PC-3 (cell line): ENCODE measurements at regions not wholly inside any gene's neighbourhood (a gene's known extent, or its start where the extent isn't known, plus 50 kb on each side); places are given as distances from the start of the nearest gene placed in this dataset.

ENCODE experiments used
- ATAC-seq: fragments of 200-7000 bp; cut with Tn5 transposase; 2 replicates; pipeline ENCODE4 v1.9.1; 2020; ENCODE audit warnings: mild to moderate bottlenecking, moderate library complexity
- BruUV-seq: library from RNA; stranded (reverse); fragments of 400-500 nt; replicated peaks from 2 replicates; lab custom pipeline; 2021; lab: Mats Ljungman, UMichigan
- CTCF ChIA-PET: fragments of 300-600 bp; sonication (Branson Sonifier 250); formaldehyde crosslinking; loops from one replicate; lab custom pipeline; 2022; ENCODE audit warnings: antibody characterized with exemption; lab: Charles Lee
- POLR2A ChIA-PET: fragments of 300-600 bp; sonication (Branson Sonifier 250); formaldehyde crosslinking; loops from one replicate; lab custom pipeline; 2022; ENCODE audit warnings: antibody characterized with exemption; ENCODE audit not compliant: unreplicated experiment; lab: Charles Lee
- DNase-seq: peaks from one replicate; pipeline ENCODE4 v3.0.0-alpha.2; 2015
- H2AFZ ChIP-seq: fragments of 300-600 bp; sonication (generic); 2 replicates; pipeline ENCODE4 v1.6.0; 2016; ENCODE audit warnings: antibody characterized with exemption, low read length
- H3F3A ChIP-seq: fragments of 300-600 bp; sonication (generic); one replicate; pipeline ENCODE4 v1.6.0; 2017; ENCODE audit warnings: antibody characterized with exemption, low read length, control low read depth, mild to moderate bottlenecking; ENCODE audit not compliant: unreplicated experiment
- H3K27ac ChIP-seq: fragments of 300-600 bp; sonication (generic); 2 replicates; pipeline ENCODE4 v1.5.1; 2016; ENCODE audit warnings: mild to moderate bottlenecking, low read length
- H3K27me3 ChIP-seq: fragments of 300-600 bp; sonication (generic); 2 replicates; pipeline ENCODE4 v1.6.1; 2016; ENCODE audit warnings: low read length, mixed read lengths
- H3K36me3 ChIP-seq: fragments of 300-600 bp; sonication (generic); 2 replicates; pipeline ENCODE4 v1.6.1; 2016; ENCODE audit warnings: low read depth, mixed run types, low read length, mixed read lengths
- H3K4me1 ChIP-seq: fragments of 300-600 bp; sonication (generic); 2 replicates; pipeline ENCODE4 v1.5.1; 2016; ENCODE audit warnings: low read length; ENCODE audit not compliant: insufficient read depth
- H3K4me2 ChIP-seq: fragments of 300-600 bp; sonication (generic); 2 replicates; pipeline ENCODE4 v1.6.0; 2016; ENCODE audit warnings: low read length
- H3K4me3 ChIP-seq: fragments of 300-600 bp; sonication (generic); 2 replicates; pipeline ENCODE4 v1.5.1; 2016; ENCODE audit warnings: mild to moderate bottlenecking, low read length, mixed read lengths
- H3K79me2 ChIP-seq: fragments of 300-600 bp; sonication (generic); 2 replicates; pipeline ENCODE4 v1.6.1; 2017; ENCODE audit warnings: low read length, mixed read lengths
- H3K9ac ChIP-seq: fragments of 300-600 bp; sonication (generic); 2 replicates; pipeline ENCODE4 v1.6.0; 2016; ENCODE audit warnings: mild to moderate bottlenecking, low read length
- H3K9me2 ChIP-seq: fragments of 300-600 bp; sonication (generic); replicated peaks from 2 replicates; pipeline ENCODE4 v1.6.1; 2016; ENCODE audit warnings: mixed run types, low read length, mixed read lengths
- H3K9me3 ChIP-seq: fragments of 300-600 bp; sonication (generic); 2 replicates; pipeline ENCODE4 v1.6.1; 2016; ENCODE audit warnings: low read length, mixed read lengths
- H4K20me1 ChIP-seq: fragments of 300-600 bp; sonication (generic); 2 replicates; pipeline ENCODE4 v1.6.1; 2016; ENCODE audit warnings: low read length, mixed read lengths
- EZH2 ChIP-seq: fragments of 300-600 bp; sonication (generic); IDR thresholded peaks from one replicate; pipeline ENCODE4 v1.6.1; 2017; ENCODE audit warnings: antibody characterized with exemption, mild to moderate bottlenecking, low read length; ENCODE audit not compliant: unreplicated experiment
- EZH2phosphoT487 ChIP-seq: fragments of 300-600 bp; sonication (generic); IDR thresholded peaks from 2 replicates; pipeline ENCODE4 v1.6.1; 2018; ENCODE audit warnings: mild to moderate bottlenecking, antibody characterized with exemption, low read length, borderline replicate concordance
- intact Hi-C: fragments of 100-400 bp; cut with micrococcal nuclease; formaldehyde crosslinking; loops from 2 replicates; pipeline ENCODE4 v1.9.0; 2023
- TF ChIP-seq, protein P1 (sequence below): fragments of 300-600 bp; sonication (generic); conservative IDR thresholded peaks from 2 replicates; pipeline ENCODE4 v1.5.1; 2017; ENCODE audit warnings: antibody characterized with exemption, low read depth, mild to moderate bottlenecking, low read length

DNA sequence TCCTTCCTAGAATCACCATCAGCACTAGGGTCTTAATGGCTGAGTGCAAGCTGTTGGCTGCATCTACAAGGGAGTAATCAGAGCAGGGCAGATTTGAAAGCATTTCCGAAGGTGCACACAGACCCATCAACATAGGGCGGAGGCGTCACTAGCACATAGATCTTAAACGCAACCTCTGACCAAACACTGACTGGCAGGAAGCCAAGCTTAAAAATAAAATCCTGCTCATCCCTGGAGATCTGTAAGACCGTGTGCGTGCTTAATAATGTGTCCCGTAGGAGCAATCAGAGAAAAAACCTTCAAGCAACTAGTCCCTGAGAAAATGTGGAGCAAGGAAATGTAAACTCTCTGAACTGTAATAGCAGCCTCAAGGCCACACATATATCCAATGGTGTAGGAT lies 470.5 kb downstream of the ETS1 start:
- H4K20me1 ChIP-seq = no peaks in the 10 kb centered on the region
- H3K36me3 ChIP-seq = no peaks in the 10 kb centered on the region
- no peak overlapping the region for H3K4me3 ChIP-seq
- TF ChIP-seq, protein P1, sequence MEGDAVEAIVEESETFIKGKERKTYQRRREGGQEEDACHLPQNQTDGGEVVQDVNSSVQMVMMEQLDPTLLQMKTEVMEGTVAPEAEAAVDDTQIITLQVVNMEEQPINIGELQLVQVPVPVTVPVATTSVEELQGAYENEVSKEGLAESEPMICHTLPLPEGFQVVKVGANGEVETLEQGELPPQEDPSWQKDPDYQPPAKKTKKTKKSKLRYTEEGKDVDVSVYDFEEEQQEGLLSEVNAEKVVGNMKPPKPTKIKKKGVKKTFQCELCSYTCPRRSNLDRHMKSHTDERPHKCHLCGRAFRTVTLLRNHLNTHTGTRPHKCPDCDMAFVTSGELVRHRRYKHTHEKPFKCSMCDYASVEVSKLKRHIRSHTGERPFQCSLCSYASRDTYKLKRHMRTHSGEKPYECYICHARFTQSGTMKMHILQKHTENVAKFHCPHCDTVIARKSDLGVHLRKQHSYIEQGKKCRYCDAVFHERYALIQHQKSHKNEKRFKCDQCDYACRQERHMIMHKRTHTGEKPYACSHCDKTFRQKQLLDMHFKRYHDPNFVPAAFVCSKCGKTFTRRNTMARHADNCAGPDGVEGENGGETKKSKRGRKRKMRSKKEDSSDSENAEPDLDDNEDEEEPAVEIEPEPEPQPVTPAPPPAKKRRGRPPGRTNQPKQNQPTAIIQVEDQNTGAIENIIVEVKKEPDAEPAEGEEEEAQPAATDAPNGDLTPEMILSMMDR = no peak
- TF ChIP-seq EZH2 (no peak), EZH2phosphoT487 (no peak)
- H3F3A ChIP-seq = no peaks in the 10 kb centered on the region
- no peak overlapping the region for H2AFZ ChIP-seq
- H3K4me1 ChIP-seq = no peaks in the 10 kb centered on the region
- BruUV-seq = no TSS peak
- ChIA-PET POLR2A (no interaction called here), CTCF (no interaction called here)
- intact Hi-C loops = no loop called here
- H3K79me2 ChIP-seq = no peaks in the 10 kb centered on the region
- peaks cover 47% of the 10 kb centered on the region for H3K27me3 ChIP-seq
- no peak overlapping the region for H3K27ac ChIP-seq
- ATAC-seq (no peak), DNase-seq (peak; percentile 11)
- no peak overlapping the region for H3K4me2 ChIP-seq
- no peaks in the 10 kb centered on the region for H3K9me2 ChIP-seq
- H3K9ac ChIP-seq = no peak overlapping the region
- no peaks in the 10 kb centered on the region for H3K9me3 ChIP-seq

DNA sequence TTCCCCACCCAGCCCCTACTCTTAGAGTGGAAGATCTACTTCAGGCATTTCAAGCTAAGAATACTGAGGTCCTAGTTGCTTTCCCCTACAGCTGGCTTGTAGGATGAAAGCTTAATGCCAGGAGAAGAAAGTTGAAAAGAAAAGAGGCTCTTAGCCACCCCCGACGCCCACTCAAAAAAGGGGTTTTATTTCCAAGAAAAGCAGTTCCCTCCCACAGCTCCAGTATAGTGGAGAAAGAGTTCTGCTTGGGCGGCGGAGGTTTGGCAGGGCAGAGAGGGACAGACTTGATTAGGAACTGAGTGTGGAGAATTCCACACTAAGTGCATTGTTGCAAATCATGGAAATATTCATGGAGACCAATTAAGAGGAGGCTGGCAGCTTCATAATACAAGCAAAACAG lies 470.9 kb downstream of the ETS1 start:
- ATAC-seq (no peak), DNase-seq (no peak)
- Histone ChIP-seq H3K79me2 (no peaks in the 10 kb centered on the region), H3K9me2 (no peaks in the 10 kb centered on the region), H2AFZ (no peak overlapping the region), H3K4me2 (no peak overlapping the region), H3K27ac (no peak overlapping the region), H3K9ac (no peak overlapping the region), H3K4me1 (no peaks in the 10 kb centered on the region), H3F3A (no peaks in the 10 kb centered on the region), H3K27me3 (peaks cover 44% of the 10 kb centered on the region), H3K36me3 (no peaks in the 10 kb centered on the region), H3K9me3 (no peaks in the 10 kb centered on the region), H3K4me3 (no peak overlapping the region), H4K20me1 (no peaks in the 10 kb centered on the region)
- intact Hi-C loops = no loop called here
- CTCF ChIA-PET = no interaction called here
- BruUV-seq = no TSS peak
- no peak for TF ChIP-seq EZH2
- TF ChIP-seq, protein P1 = no peak
- no peak for TF ChIP-seq EZH2phosphoT487
- POLR2A ChIA-PET = no interaction called here

DNA sequence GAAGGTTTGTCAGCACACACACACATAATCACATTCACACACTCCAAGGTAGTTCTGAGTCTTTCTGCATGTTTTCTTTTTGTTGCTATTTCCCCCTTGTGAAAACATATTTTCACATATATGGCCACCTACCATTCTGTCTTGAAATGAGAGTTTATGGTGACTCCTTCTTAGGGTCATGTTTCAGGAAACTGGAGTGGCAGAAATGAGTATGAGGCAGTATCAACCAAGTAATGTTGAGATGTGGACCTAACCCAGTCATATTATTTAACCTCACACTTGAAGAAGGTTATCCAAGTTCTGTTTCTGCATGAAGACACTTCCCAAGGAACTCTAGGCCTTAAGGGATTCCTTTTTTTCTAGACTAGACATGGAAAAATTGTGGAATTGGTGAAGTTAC lies 481.4 kb downstream of the ETS1 start:
- H3K36me3 ChIP-seq = no peaks in the 10 kb centered on the region
- intact Hi-C loops = no loop called here
- H3K9ac ChIP-seq = no peak overlapping the region
- no peaks in the 10 kb centered on the region for H4K20me1 ChIP-seq
- DNase-seq (no peak), ATAC-seq (no peak)
- no peak overlapping the region for H3K4me2 ChIP-seq
- no peaks in the 10 kb centered on the region for H3K79me2 ChIP-seq
- H3K27ac ChIP-seq = no peak overlapping the region
- H3K9me2 ChIP-seq = no peaks in the 10 kb centered on the region
- no peaks in the 10 kb centered on the region for H3K9me3 ChIP-seq
- no peak overlapping the region for H2AFZ ChIP-seq
- no peaks in the 10 kb centered on the region for H3K4me1 ChIP-seq
- ChIA-PET POLR2A (no interaction called here), CTCF (no interaction called here)
- H3K27me3 ChIP-seq = peaks cover 63% of the 10 kb centered on the region
- no peak overlapping the region for H3K4me3 ChIP-seq
- no peaks in the 10 kb centered on the region for H3F3A ChIP-seq
- BruUV-seq = no TSS peak
- TF ChIP-seq EZH2phosphoT487 (no peak), EZH2 (no peak)
- TF ChIP-seq, protein P1 = no peak
